Neural cell (in vitro differentiated cells): ENCODE measurements at regions not wholly inside any gene's neighbourhood (a gene's known extent, or its start where the extent isn't known, plus 50 kb on each side); places are given as distances from the start of the nearest gene placed in this dataset.

Experiments used
- EP300 ChIP-seq: fragments of 450-650 bp; conservative IDR thresholded peaks from 2 replicates; pipeline ENCODE4 v1.6.1; 2014; ENCODE audit warnings: antibody characterized with exemption, mild to moderate bottlenecking, moderate library complexity; ENCODE audit not compliant: poor library complexity, severe bottlenecking
- POLR2AphosphoS5 ChIP-seq: IDR thresholded peaks from 2 replicates; pipeline ENCODE4 v1.6.1; 2012
- TAF1 ChIP-seq: IDR thresholded peaks from 2 replicates; pipeline ENCODE4 v1.6.1; 2012; ENCODE audit warnings: low read depth
- TF ChIP-seq, protein P1 (sequence below): fragments of 450-650 bp; IDR thresholded peaks from 2 replicates; pipeline ENCODE4 v1.5.1; 2014; ENCODE audit warnings: antibody characterized with exemption, mild to moderate bottlenecking, moderate library complexity; ENCODE audit not compliant: poor library complexity, severe bottlenecking

DNA sequence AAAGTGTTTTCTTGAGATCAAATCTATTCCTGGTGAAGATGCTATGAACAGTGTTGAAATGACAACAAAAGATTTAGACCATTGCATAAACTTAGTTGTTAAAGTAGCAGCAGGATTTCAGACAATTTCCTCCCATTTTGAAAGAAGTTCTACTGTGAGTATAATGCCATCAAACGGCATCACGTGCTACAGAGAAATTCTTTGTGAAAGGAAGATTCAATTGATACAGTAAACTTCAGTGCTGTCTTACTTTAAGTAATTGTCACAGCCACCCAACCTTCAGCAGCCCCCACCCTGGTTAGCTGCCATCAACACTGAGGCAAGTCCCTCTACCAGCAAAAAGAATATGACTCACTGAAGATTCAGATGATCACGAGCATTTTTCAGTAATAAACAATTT lies 115.2 kb downstream of the TES start:
- TF ChIP-seq, protein P1, sequence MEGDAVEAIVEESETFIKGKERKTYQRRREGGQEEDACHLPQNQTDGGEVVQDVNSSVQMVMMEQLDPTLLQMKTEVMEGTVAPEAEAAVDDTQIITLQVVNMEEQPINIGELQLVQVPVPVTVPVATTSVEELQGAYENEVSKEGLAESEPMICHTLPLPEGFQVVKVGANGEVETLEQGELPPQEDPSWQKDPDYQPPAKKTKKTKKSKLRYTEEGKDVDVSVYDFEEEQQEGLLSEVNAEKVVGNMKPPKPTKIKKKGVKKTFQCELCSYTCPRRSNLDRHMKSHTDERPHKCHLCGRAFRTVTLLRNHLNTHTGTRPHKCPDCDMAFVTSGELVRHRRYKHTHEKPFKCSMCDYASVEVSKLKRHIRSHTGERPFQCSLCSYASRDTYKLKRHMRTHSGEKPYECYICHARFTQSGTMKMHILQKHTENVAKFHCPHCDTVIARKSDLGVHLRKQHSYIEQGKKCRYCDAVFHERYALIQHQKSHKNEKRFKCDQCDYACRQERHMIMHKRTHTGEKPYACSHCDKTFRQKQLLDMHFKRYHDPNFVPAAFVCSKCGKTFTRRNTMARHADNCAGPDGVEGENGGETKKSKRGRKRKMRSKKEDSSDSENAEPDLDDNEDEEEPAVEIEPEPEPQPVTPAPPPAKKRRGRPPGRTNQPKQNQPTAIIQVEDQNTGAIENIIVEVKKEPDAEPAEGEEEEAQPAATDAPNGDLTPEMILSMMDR, result no peak
- no peak for TF ChIP-seq POLR2AphosphoS5
- no peak for TF ChIP-seq EP300
- TF ChIP-seq TAF1, result no peak
